A673 (cell line): ENCODE measurements at regions not wholly inside any gene's neighbourhood (a gene's known extent, or its start where the extent isn't known, plus 50 kb on each side); places are given as distances from the start of the nearest gene placed in this dataset.

ENCODE experiments used
- BruUV-seq: library from RNA; stranded (reverse); fragments of 400-500 nt; replicated peaks from 2 replicates; lab custom pipeline; 2021; lab: Mats Ljungman, UMichigan
- CTCF ChIA-PET: fragments of 300-600 bp; sonication (Branson Sonifier 250); formaldehyde crosslinking; loops from one replicate; lab custom pipeline; 2022; ENCODE audit warnings: antibody characterized with exemption; lab: Charles Lee
- POLR2A ChIA-PET: fragments of 300-600 bp; sonication (Branson Sonifier 250); formaldehyde crosslinking; loops from one replicate; lab custom pipeline; 2022; ENCODE audit warnings: antibody characterized with exemption; ENCODE audit not compliant: low non-redundant PET; lab: Charles Lee
- DNase-seq: peaks from one replicate; pipeline ENCODE4 v3.0.0-alpha.2; 2015; ENCODE audit warnings: low spot score
- H3K27ac ChIP-seq: fragments of 200-600 bp; sonication (generic); 2 replicates; pipeline ENCODE4 v1.5.1; 2016; ENCODE audit warnings: mixed run types, low read depth, mild to moderate bottlenecking, mixed read lengths, antibody characterized with exemption, low read length; ENCODE audit not compliant: poor library complexity, severe bottlenecking
- H3K27me3 ChIP-seq: fragments of 200-600 bp; sonication (generic); replicated peaks from 2 replicates; pipeline ENCODE4 v1.6.1; 2017; ENCODE audit warnings: mixed run types, low read depth, mild to moderate bottlenecking, mixed read lengths, antibody characterized with exemption, low read length; ENCODE audit not compliant: insufficient read depth, poor library complexity
- H3K36me3 ChIP-seq: fragments of 200-600 bp; sonication (generic); 2 replicates; pipeline ENCODE4 v1.6.1; 2016; ENCODE audit warnings: mixed run types, mild to moderate bottlenecking, mixed read lengths, antibody characterized with exemption, low read length; ENCODE audit not compliant: insufficient read depth, poor library complexity, severe bottlenecking
- H3K4me1 ChIP-seq: fragments of 200-600 bp; sonication (generic); 2 replicates; pipeline ENCODE4 v1.6.1; 2017; ENCODE audit warnings: mixed run types, mild to moderate bottlenecking, mixed read lengths, antibody characterized with exemption, low read length; ENCODE audit not compliant: insufficient read depth, poor library complexity, severe bottlenecking
- H3K4me3 ChIP-seq: fragments of 200-600 bp; sonication (generic); 2 replicates; pipeline ENCODE4 v1.5.1; 2016; ENCODE audit warnings: low read depth, mixed run types, mild to moderate bottlenecking, mixed read lengths, low read length; ENCODE audit not compliant: poor library complexity, severe bottlenecking
- H3K9me3 ChIP-seq: fragments of 200-600 bp; sonication (generic); 2 replicates; pipeline ENCODE4 v1.6.1; 2016; ENCODE audit warnings: mixed run types, low read depth, mild to moderate bottlenecking, mixed read lengths, antibody characterized with exemption, low read length; ENCODE audit not compliant: poor library complexity, severe bottlenecking
- EZH2 ChIP-seq: fragments of 200-600 bp; sonication (generic); IDR thresholded peaks from 2 replicates; pipeline ENCODE4 v1.6.1; 2017; ENCODE audit warnings: borderline replicate concordance, low read depth, mild to moderate bottlenecking, mixed read lengths, antibody characterized with exemption, low read length; ENCODE audit not compliant: poor library complexity, severe bottlenecking
- intact Hi-C: fragments of 100-400 bp; cut with micrococcal nuclease; formaldehyde crosslinking; loops from one replicate; pipeline ENCODE4 v1.10.0; 2022; ENCODE audit not compliant: unreplicated experiment
- TF ChIP-seq, protein P1 (sequence below): fragments of 300-800, 200-600 bp; sonication (generic); conservative IDR thresholded peaks from 2 replicates; pipeline ENCODE4 v1.5.1; 2017; ENCODE audit warnings: low read depth, mild to moderate bottlenecking, antibody characterized with exemption, low read length, moderate library complexity, mixed read lengths

- Histone ChIP-seq H3K27ac (no peak overlapping the region), H3K4me1 (no peaks in the 10 kb centered on the region), H3K36me3 (no peaks in the 10 kb centered on the region), H3K4me3 (no peak overlapping the region), H3K27me3 (no peaks in the 10 kb centered on the region), H3K9me3 (no peaks in the 10 kb centered on the region)
- intact Hi-C loops = no loop called here
- ChIA-PET CTCF (no interaction called here), POLR2A (no interaction called here)
- no peak for DNase-seq
- no TSS peak for BruUV-seq
- no peak for TF ChIP-seq EZH2
- TF ChIP-seq, protein P1, sequence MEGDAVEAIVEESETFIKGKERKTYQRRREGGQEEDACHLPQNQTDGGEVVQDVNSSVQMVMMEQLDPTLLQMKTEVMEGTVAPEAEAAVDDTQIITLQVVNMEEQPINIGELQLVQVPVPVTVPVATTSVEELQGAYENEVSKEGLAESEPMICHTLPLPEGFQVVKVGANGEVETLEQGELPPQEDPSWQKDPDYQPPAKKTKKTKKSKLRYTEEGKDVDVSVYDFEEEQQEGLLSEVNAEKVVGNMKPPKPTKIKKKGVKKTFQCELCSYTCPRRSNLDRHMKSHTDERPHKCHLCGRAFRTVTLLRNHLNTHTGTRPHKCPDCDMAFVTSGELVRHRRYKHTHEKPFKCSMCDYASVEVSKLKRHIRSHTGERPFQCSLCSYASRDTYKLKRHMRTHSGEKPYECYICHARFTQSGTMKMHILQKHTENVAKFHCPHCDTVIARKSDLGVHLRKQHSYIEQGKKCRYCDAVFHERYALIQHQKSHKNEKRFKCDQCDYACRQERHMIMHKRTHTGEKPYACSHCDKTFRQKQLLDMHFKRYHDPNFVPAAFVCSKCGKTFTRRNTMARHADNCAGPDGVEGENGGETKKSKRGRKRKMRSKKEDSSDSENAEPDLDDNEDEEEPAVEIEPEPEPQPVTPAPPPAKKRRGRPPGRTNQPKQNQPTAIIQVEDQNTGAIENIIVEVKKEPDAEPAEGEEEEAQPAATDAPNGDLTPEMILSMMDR = no peak
Measured at GRCh38 chr18:41269294-41269693, 685.7 kb upstream of the PIK3C3 start.

DNA sequence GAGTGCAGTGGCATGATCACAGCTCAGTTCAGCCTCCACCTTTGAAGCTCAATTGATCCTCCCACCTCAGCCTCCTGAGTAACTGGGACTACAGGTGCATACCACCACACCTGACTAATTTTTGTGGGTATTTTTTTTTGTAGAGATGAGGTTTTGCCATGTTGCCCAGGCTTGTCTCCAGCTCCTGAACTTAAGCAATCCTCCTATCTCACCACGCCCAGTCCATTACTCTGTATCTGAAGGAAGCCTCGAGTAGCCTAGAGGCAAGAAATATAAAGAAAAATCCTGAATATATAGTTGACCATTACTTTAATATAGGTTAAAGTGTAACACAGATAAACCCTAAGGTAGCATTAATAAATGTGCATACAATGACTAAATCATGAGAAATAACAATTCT lies 686.8 kb upstream of the PIK3C3 start:
- no TSS peak for BruUV-seq
- CTCF ChIA-PET = no interaction called here
- intact Hi-C loops = no loop called here
- TF ChIP-seq, protein P1 = no peak
- no peak for TF ChIP-seq EZH2
- Histone ChIP-seq H3K27ac (no peak overlapping the region), H3K36me3 (no peaks in the 10 kb centered on the region), H3K4me3 (no peak overlapping the region), H3K4me1 (no peaks in the 10 kb centered on the region), H3K27me3 (no peaks in the 10 kb centered on the region), H3K9me3 (no peaks in the 10 kb centered on the region)
- POLR2A ChIA-PET = no interaction called here
- no peak for DNase-seq

- Histone ChIP-seq H3K36me3 (no peaks in the 10 kb centered on the region), H3K9me3 (no peaks in the 10 kb centered on the region), H3K4me3 (no peak overlapping the region), H3K4me1 (no peaks in the 10 kb centered on the region), H3K27ac (no peak overlapping the region), H3K27me3 (no peaks in the 10 kb centered on the region)
- no peak for DNase-seq
- ChIA-PET CTCF (no interaction called here), POLR2A (no interaction called here)
- no peak for TF ChIP-seq EZH2
- TF ChIP-seq, protein P1 = no peak
- intact Hi-C loops = no loop called here
- BruUV-seq = no TSS peak
Measured at GRCh38 chr18:41266616-41267015, 688.4 kb upstream of the PIK3C3 start.
